ENCODE measurements at regions not wholly inside any gene's neighbourhood (a gene's known extent, or its start where the extent isn't known, plus 50 kb on each side); places are given as distances from the start of the nearest gene placed in this dataset.

- TF ChIP-seq POLR2A (IDR thresholded peaks at IDR 0.05; ENCODE audit: low read depth, low read length) (no peak), SPI1 (IDR thresholded peaks at IDR 0.05; ENCODE audit: low read depth, low read length) (no peak)
- FAIRE-seq, result no peak
- no peak for DNase-seq (ENCODE audit: insufficient read length, low spot score)
Measured at GRCh38 chr13:103430368-103430767, 364.2 kb upstream of the SLC10A2 start.

DNA sequence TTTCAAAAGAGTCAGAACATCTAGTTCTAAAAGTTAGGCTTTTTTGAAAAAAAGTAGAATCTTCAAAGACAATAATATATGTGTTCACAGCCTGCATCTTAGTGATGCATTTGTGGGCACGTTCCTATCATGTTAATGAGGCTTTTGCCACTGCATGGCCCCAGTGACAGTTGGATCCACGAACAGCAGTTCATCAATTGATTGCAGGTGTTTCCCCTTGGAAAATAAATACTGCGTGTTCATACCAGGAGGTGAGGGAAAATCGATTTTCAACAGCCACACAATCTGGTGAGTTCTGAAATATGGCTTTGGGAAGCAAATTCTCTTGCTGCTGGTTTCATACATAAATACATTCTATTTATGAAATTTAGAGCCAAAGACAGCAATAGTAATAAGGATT lies 343.8 kb upstream of the SLC10A2 start:
- FAIRE-seq, result no peak
- TF ChIP-seq POLR2A (IDR thresholded peaks at IDR 0.05; ENCODE audit: low read depth, low read length) (no peak), SPI1 (IDR thresholded peaks at IDR 0.05; ENCODE audit: low read depth, low read length) (no peak)
- DNase-seq (ENCODE audit: insufficient read length, low spot score), result no peak

GRCh38 chr13:103406967-103407366 lies 340.8 kb upstream of the SLC10A2 start:
- no peak for TF ChIP-seq SPI1 (IDR thresholded peaks at IDR 0.05; ENCODE audit: low read depth, low read length)
- TF ChIP-seq POU2F2 (IDR thresholded peaks at IDR 0.05; ENCODE audit: low read depth, low read length), result no peak
- TF ChIP-seq TAF1 (IDR thresholded peaks at IDR 0.05; ENCODE audit: low read depth, low read length), result no peak
- TF ChIP-seq PAX5 (IDR thresholded peaks at IDR 0.05; ENCODE audit: insufficient read depth, low read length, severe bottlenecking), result no peak
- TF ChIP-seq POLR2A (IDR thresholded peaks at IDR 0.05; ENCODE audit: low read depth, low read length), result no peak
- TF ChIP-seq POLR2AphosphoS5 (IDR thresholded peaks at IDR 0.05; ENCODE audit: low read depth, low read length), result no peak
- DNase-seq (ENCODE audit: insufficient read length, low spot score), result no peak
- FAIRE-seq, result no peak

DNA sequence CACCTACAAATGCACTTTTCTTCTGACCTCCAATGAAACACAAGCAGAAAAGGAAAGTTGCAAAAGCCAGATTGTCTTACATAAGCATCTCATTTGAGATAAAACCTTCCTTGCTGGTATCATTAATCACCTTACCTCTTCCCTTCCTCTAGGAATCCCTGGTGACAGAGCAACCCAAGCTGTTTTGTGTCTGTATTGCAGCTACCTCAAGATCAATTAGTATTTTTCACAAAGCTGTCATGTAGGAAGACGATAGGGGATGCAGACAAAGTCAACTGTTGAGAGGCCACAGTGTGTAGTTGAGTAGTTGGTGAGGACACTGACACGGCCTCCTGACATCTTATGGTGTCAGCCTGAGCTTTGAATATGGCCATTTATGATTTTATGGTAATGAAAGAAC lies 339.1 kb upstream of the SLC10A2 start:
- no peak for DNase-seq (ENCODE audit: insufficient read length, low spot score)
- no peak for FAIRE-seq
- TF ChIP-seq POU2F2 (IDR thresholded peaks at IDR 0.05; ENCODE audit: low read depth, low read length) (no peak), PAX5 (IDR thresholded peaks at IDR 0.05; ENCODE audit: insufficient read depth, low read length, severe bottlenecking) (no peak), POLR2AphosphoS5 (IDR thresholded peaks at IDR 0.05; ENCODE audit: low read depth, low read length) (no peak), SPI1 (IDR thresholded peaks at IDR 0.05; ENCODE audit: low read depth, low read length) (no peak), POLR2A (IDR thresholded peaks at IDR 0.05; ENCODE audit: low read depth, low read length) (no peak), TAF1 (IDR thresholded peaks at IDR 0.05; ENCODE audit: low read depth, low read length) (no peak)

DNA sequence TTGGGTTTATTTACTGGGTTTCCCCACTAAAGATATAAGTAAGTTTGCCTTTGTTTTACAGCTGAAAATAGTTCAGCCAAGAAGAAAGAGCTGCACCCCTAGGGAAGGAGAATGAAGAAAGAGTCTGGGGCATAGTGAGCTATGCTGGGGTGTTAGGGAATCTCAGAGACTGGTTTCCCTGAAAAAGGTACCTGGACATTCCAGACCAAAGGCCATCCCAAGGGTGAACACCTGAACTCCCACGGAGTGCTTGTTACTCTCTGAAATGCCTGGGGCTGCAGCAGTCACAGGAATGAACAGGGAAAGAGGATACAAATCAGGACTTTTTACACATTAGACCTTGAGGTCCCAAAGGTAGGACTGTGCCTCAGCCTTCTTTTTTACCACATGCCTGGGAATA lies 337.6 kb upstream of the SLC10A2 start:
- DNase-seq (ENCODE audit: insufficient read length, low spot score), result no peak
- FAIRE-seq, result no peak

DNA sequence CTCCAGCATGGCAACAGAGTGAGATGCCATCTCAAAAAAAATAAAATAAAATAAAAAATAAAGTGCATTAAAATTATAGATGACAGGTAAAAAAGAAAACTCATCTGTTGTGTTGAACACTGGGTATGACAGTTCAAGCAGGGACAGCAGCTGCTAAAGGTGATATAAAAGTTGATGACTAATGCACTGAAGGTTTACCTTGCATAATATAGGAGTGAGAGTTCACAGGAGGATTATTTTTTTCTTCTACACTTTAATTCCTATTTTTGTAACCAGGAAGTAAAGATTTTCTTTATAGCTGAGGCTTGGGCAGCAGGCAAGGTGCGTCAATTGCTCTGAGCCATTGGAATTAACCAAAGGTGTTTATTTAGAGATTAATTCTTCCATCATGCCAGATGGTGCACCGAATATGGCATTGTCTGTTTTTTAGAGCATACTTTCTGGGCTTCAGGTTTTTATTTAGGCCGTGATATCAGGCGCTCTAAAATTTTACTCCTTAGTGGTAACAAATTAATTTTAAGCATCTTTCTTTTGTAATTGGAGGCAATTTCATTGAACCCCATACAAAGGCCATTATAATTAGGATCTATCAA lies 337.0 kb upstream of the SLC10A2 start:
- no peak for DNase-seq (ENCODE audit: insufficient read length, low spot score)
- TF ChIP-seq PAX5 (IDR thresholded peaks at IDR 0.05; ENCODE audit: insufficient read depth, low read length, severe bottlenecking), result no peak
- no peak for TF ChIP-seq TAF1 (IDR thresholded peaks at IDR 0.05; ENCODE audit: low read depth, low read length)
- no peak for TF ChIP-seq SPI1 (IDR thresholded peaks at IDR 0.05; ENCODE audit: low read depth, low read length)
- TF ChIP-seq POU2F2 (IDR thresholded peaks at IDR 0.05; ENCODE audit: low read depth, low read length), result no peak
- TF ChIP-seq POLR2A (IDR thresholded peaks at IDR 0.05; ENCODE audit: low read depth, low read length), result no peak
- no peak for TF ChIP-seq POLR2AphosphoS5 (IDR thresholded peaks at IDR 0.05; ENCODE audit: low read depth, low read length)
- no peak for FAIRE-seq

More for the DNA sequence above, 337.6 kb upstream of the SLC10A2 start:
- TF ChIP-seq POLR2AphosphoS5 (IDR thresholded peaks at IDR 0.05; ENCODE audit: low read depth, low read length), result no peak
- TF ChIP-seq POLR2A (IDR thresholded peaks at IDR 0.05; ENCODE audit: low read depth, low read length), result no peak
- TF ChIP-seq SPI1 (IDR thresholded peaks at IDR 0.05; ENCODE audit: low read depth, low read length), result no peak
- no peak for TF ChIP-seq PAX5 (IDR thresholded peaks at IDR 0.05; ENCODE audit: insufficient read depth, low read length, severe bottlenecking)
- TF ChIP-seq TAF1 (IDR thresholded peaks at IDR 0.05; ENCODE audit: low read depth, low read length), result no peak
- TF ChIP-seq POU2F2 (IDR thresholded peaks at IDR 0.05; ENCODE audit: low read depth, low read length), result no peak

- FAIRE-seq (no peak), DNase-seq (ENCODE audit: insufficient read length, low spot score) (no peak)
- no peak for TF ChIP-seq POLR2A (IDR thresholded peaks at IDR 0.05; ENCODE audit: low read depth, low read length)
- no peak for TF ChIP-seq TAF1 (IDR thresholded peaks at IDR 0.05; ENCODE audit: low read depth, low read length)
- no peak for TF ChIP-seq SPI1 (IDR thresholded peaks at IDR 0.05; ENCODE audit: low read depth, low read length)
Measured at GRCh38 chr13:103395139-103395538, 328.9 kb upstream of the SLC10A2 start.

DNA sequence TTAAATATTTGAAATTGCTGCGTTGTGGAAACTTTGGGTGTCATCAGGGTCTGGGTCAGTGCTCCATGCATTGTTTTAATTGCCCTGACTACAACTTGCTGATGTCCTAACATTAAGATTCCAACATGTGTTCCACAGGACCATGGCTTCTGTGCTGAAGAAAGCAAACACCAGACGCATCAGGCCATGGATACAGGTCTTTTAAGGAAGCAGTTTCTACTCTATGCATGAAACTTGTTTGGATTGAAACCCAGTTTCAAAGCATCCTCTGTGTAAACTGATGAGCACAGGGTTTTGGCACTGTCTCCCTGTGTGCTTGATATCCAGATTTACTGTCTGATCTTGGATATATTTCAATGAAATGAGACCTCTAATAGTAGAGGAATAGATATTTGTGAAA lies 328.4 kb upstream of the SLC10A2 start:
- no peak for FAIRE-seq

DNA sequence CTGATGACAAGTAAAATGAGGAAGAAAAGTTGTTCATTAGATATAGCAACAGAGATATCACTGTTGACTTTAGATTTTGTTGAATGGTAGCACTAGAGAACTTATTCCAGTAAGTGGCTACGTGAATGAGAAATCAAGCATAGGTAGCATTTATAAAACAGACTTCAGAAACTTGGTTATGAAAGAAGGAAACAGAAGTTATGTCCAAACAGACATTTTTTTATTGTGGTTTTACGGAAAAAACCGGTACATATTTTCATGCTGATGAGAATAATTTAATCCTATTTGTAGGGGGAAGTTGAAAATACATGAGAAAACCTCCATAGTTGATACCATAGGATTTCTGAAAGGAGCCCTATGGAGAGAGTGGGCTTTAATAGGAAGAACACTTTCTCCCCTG lies 325.7 kb upstream of the SLC10A2 start:
- TF ChIP-seq PAX5 (IDR thresholded peaks at IDR 0.05; ENCODE audit: insufficient read depth, low read length, severe bottlenecking), result no peak
- no peak for DNase-seq (ENCODE audit: insufficient read length, low spot score)
- FAIRE-seq, result no peak

More for the DNA sequence above, 328.4 kb upstream of the SLC10A2 start:
- no peak for DNase-seq (ENCODE audit: insufficient read length, low spot score)
- TF ChIP-seq SPI1 (IDR thresholded peaks at IDR 0.05; ENCODE audit: low read depth, low read length) (no peak), POLR2AphosphoS5 (IDR thresholded peaks at IDR 0.05; ENCODE audit: low read depth, low read length) (no peak), POU2F2 (IDR thresholded peaks at IDR 0.05; ENCODE audit: low read depth, low read length) (no peak), PAX5 (IDR thresholded peaks at IDR 0.05; ENCODE audit: insufficient read depth, low read length, severe bottlenecking) (no peak), POLR2A (IDR thresholded peaks at IDR 0.05; ENCODE audit: low read depth, low read length) (no peak), TAF1 (IDR thresholded peaks at IDR 0.05; ENCODE audit: low read depth, low read length) (no peak)

- FAIRE-seq (no peak), DNase-seq (ENCODE audit: insufficient read length, low spot score) (no peak)
- TF ChIP-seq POLR2A (IDR thresholded peaks at IDR 0.05; ENCODE audit: low read depth, low read length) (no peak), TAF1 (IDR thresholded peaks at IDR 0.05; ENCODE audit: low read depth, low read length) (no peak), POU2F2 (IDR thresholded peaks at IDR 0.05; ENCODE audit: low read depth, low read length) (no peak), SPI1 (IDR thresholded peaks at IDR 0.05; ENCODE audit: low read depth, low read length) (no peak), PAX5 (IDR thresholded peaks at IDR 0.05; ENCODE audit: insufficient read depth, low read length, severe bottlenecking) (no peak), POLR2AphosphoS5 (IDR thresholded peaks at IDR 0.05; ENCODE audit: low read depth, low read length) (no peak)
Measured at GRCh38 chr13:103388839-103389238, 322.6 kb upstream of the SLC10A2 start.

DNA sequence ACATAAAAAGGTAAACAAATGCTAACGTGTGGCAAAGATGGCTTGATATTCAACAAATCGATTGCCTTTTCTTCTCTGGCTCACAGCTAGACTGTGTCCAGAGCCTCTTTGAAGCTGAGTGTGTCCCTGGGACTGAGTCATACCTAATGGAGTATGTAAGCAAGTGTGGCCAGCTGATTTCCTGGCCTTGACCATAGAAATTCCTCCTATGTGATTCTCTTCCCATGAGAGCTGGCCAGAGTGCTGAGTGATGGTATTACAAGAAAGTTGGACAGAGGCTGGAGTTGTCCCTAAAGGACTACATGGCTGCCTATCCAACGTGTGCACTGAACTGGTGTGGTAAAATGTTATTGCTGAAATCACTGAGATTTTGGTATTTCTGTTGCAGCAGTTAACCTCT lies 320.1 kb upstream of the SLC10A2 start:
- FAIRE-seq, result no peak
- TF ChIP-seq SPI1 (IDR thresholded peaks at IDR 0.05; ENCODE audit: low read depth, low read length), result no peak
- no peak for TF ChIP-seq PAX5 (IDR thresholded peaks at IDR 0.05; ENCODE audit: insufficient read depth, low read length, severe bottlenecking)
- TF ChIP-seq TAF1 (IDR thresholded peaks at IDR 0.05; ENCODE audit: low read depth, low read length), result no peak
- no peak for TF ChIP-seq POU2F2 (IDR thresholded peaks at IDR 0.05; ENCODE audit: low read depth, low read length)
- no peak for TF ChIP-seq POLR2A (IDR thresholded peaks at IDR 0.05; ENCODE audit: low read depth, low read length)
- no peak for TF ChIP-seq POLR2AphosphoS5 (IDR thresholded peaks at IDR 0.05; ENCODE audit: low read depth, low read length)
- DNase-seq (ENCODE audit: insufficient read length, low spot score), result no peak

Data from GM12891 (cell line).